ENCODE measurements at regions not wholly inside any gene's neighbourhood (a gene's known extent, or its start where the extent isn't known, plus 50 kb on each side); places are given as distances from the start of the nearest gene placed in this dataset.

DNA sequence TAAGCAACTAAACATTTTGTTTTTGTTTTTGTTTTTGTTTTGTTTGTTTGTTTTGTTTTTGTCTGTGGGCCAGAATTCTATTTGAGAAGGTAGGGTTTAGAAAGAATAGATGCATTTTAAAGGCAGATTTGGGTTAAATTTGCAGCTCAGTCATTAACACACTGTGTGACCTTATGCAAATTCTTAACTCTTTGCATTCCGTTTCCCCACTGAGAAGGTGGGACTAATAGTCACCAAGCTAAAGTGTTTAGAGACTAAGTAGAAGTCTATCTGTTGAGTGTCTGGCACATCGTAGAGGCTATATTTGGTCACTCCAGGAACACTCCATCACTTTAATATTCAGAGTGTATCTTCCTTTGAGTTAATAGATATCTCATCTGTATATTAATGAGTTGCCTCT lies 87.1 kb downstream of the CCNA1 start:
- TF ChIP-seq, protein P1, sequence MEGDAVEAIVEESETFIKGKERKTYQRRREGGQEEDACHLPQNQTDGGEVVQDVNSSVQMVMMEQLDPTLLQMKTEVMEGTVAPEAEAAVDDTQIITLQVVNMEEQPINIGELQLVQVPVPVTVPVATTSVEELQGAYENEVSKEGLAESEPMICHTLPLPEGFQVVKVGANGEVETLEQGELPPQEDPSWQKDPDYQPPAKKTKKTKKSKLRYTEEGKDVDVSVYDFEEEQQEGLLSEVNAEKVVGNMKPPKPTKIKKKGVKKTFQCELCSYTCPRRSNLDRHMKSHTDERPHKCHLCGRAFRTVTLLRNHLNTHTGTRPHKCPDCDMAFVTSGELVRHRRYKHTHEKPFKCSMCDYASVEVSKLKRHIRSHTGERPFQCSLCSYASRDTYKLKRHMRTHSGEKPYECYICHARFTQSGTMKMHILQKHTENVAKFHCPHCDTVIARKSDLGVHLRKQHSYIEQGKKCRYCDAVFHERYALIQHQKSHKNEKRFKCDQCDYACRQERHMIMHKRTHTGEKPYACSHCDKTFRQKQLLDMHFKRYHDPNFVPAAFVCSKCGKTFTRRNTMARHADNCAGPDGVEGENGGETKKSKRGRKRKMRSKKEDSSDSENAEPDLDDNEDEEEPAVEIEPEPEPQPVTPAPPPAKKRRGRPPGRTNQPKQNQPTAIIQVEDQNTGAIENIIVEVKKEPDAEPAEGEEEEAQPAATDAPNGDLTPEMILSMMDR (IDR thresholded peaks at IDR 0.05; ENCODE audit: low read depth, low read length): no peak
- no peak for TF ChIP-seq MYC (IDR thresholded peaks at IDR 0.05; ENCODE audit: low read depth, low read length)
- TF ChIP-seq POLR2A (IDR thresholded peaks at IDR 0.05; ENCODE audit: extremely low read depth, insufficient read length): no peak
